Uterus (tissue), 3 donors: ENCODE measurements at regions not wholly inside any gene's neighbourhood (a gene's known extent, or its start where the extent isn't known, plus 50 kb on each side); places are given as distances from the start of the nearest gene placed in this dataset.

Experiments used
- DNase-seq, 2 donors: peaks; one replicate each; pipeline ENCODE4 v3.0.0-alpha.2; 2019 to 2020
- H3K27ac ChIP-seq, 2 donors: fragments of 200-600 bp; sonication (generic); 1 replicate in 1 of 2; 2 replicates in 1 of 2; pipeline ENCODE4 v1.5.1; 2016 to 2018
- H3K27me3 ChIP-seq, 2 donors: fragments of 200-600 bp; sonication (generic); one replicate each; pipeline ENCODE4 v1.5.1; 2018 to 2019; ENCODE audit warnings: control low read depth in 1 of 2
- H3K36me3 ChIP-seq, 2 donors: fragments of 200-600 bp; sonication (generic); one replicate each; pipeline ENCODE4 v1.5.1; 2019; ENCODE audit warnings: control low read depth in 1 of 2
- H3K4me1 ChIP-seq, 2 donors: fragments of 200-600 bp; sonication (generic); one replicate each; pipeline ENCODE4 v1.5.1; 2018 to 2019; ENCODE audit warnings: control low read depth in 1 of 2
- H3K4me3 ChIP-seq, 2 donors: fragments of 200-600 bp; sonication (generic); 1 replicate in 1 of 2; 2 replicates in 1 of 2; pipeline ENCODE4 v1.5.1; 2018 to 2019; ENCODE audit warnings: mild to moderate bottlenecking in 1 of 2
- H3K9me3 ChIP-seq, 2 donors: fragments of 200-600 bp; sonication (generic); one replicate each; pipeline ENCODE4 v1.5.1; 2019; ENCODE audit warnings: control low read depth in 1 of 2
- POLR2A ChIP-seq, 2 donors: fragments of 450-650 bp; IDR thresholded peaks; one replicate each; pipeline ENCODE4 v1.6.1; 2016; ENCODE audit warnings: antibody characterized with exemption in 2 of 2, mild to moderate bottlenecking in 1 of 2, moderate library complexity in 1 of 2
- intact Hi-C: fragments of 100-400 bp; cut with DNase I; formaldehyde crosslinking; loops from one replicate; pipeline ENCODE4 v1.15.1; 2023; ENCODE audit warnings: low total_unique reads
- TF ChIP-seq, protein P1 (sequence below), 4 experiments: fragments of 200-600 bp in 2 of 4; fragments of 450-650 bp in 2 of 4; sonication (generic) in 2 of 4; IDR thresholded peaks; one replicate each; pipeline ENCODE4 v1.5.1; 2016 to 2019; ENCODE audit warnings: antibody characterized with exemption in 4 of 4, mild to moderate bottlenecking in 2 of 4, moderate library complexity in 1 of 4
- donor health status: DM: yes; HTN: yes; CAD: no.

DNA sequence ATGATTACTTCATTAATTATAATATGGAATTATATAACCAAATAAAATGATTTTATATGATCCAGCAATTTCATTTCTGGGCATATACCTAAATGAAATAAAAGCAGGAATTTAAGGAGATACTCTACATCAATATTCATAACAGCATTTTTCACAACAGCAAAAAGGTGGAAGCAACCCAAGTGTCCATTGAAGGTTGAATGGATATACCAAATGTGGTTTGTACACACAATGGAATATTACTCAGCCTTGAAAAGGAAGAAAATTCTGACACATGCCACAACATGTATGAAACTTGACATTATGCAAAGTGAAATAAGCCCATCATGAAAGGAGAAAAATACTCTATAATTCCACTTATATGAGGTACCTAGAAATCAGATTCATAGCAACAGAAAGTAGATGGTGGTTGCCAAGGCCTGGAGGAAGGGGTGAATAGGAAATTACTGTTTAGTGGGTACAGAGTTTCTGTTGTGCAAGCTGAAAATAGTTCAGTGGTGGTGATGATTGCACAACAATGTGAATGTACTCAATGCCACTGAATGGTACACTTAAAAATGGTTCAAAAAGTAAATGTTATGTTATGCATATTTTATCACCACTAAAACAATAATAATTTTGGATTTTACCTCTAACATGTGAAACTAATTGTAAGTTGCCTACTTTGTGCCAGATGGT, 471.5 kb downstream of the SPRY1 start:
- Histone ChIP-seq H3K36me3 (no peaks in the 10 kb centered on the region), H3K27me3 (no peaks in the 10 kb centered on the region), H3K4me1 (peaks cover 0 to 8% of the 10 kb centered on the region in 2 donors), H3K9me3 (no peaks in the 10 kb centered on the region), H3K27ac (no peak overlapping the region), H3K4me3 (no peak overlapping the region)
- intact Hi-C loops: no loop called here
- DNase-seq: no peak
- TF ChIP-seq POLR2A (IDR thresholded peaks at IDR 0.05): no peak
- TF ChIP-seq, protein P1, sequence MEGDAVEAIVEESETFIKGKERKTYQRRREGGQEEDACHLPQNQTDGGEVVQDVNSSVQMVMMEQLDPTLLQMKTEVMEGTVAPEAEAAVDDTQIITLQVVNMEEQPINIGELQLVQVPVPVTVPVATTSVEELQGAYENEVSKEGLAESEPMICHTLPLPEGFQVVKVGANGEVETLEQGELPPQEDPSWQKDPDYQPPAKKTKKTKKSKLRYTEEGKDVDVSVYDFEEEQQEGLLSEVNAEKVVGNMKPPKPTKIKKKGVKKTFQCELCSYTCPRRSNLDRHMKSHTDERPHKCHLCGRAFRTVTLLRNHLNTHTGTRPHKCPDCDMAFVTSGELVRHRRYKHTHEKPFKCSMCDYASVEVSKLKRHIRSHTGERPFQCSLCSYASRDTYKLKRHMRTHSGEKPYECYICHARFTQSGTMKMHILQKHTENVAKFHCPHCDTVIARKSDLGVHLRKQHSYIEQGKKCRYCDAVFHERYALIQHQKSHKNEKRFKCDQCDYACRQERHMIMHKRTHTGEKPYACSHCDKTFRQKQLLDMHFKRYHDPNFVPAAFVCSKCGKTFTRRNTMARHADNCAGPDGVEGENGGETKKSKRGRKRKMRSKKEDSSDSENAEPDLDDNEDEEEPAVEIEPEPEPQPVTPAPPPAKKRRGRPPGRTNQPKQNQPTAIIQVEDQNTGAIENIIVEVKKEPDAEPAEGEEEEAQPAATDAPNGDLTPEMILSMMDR (IDR thresholded peaks at IDR 0.05): no peak

DNA sequence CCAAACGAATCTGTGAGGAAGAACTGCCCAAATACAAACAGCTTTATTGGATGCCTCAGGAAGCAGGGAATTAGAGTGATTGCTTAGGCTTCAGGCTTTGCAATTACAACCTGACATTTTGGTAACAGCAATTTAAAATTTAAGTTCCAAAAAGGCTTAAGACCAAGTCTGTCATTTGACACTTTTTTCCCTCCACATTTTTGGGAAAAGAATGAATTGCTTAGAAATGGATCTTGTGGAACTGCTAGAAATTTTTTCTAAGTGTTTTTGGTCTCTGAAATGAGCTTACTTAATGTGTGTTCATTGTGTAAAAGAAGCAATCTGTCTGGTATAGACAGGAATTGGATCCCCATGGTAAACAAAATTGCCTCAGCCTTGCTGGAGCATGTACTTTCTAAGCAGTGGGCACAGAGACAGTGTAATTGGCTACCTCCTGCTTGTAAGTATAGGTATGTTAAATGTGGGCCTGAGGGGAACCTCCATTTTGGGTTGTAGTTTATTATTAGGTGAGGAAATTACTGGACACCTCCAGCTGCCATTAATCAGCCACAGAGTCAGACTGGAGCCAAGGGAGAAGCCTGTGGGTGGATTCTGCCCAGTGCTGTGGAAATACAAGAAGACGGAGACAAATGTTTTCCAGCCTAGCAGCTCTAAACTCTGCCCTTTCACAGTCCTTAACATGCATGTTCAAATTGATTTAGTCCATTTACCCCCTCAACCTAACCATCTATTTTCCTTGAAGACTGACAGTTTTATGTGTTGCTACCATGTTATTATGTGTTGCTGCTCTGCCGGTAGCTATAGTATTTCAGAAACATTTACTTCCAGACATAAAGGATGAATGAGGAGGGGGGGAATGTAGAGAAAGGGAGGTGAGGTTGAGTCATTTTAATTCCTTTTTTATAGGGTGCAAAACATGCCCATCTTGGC, 473.0 kb downstream of the SPRY1 start:
- intact Hi-C loops: no loop called here
- Histone ChIP-seq H3K4me1 (peaks cover 0 to 8% of the 10 kb centered on the region in 2 donors), H3K27me3 (no peaks in the 10 kb centered on the region), H3K27ac (peak overlapping the region; percentile 53 to 63), H3K4me3 (no peak overlapping the region), H3K9me3 (no peaks in the 10 kb centered on the region), H3K36me3 (no peaks in the 10 kb centered on the region)
- DNase-seq: peak; percentile 24 to 54
- TF ChIP-seq POLR2A (IDR thresholded peaks at IDR 0.05): no peak
- TF ChIP-seq, protein P1 (IDR thresholded peaks at IDR 0.05): no peak

DNA sequence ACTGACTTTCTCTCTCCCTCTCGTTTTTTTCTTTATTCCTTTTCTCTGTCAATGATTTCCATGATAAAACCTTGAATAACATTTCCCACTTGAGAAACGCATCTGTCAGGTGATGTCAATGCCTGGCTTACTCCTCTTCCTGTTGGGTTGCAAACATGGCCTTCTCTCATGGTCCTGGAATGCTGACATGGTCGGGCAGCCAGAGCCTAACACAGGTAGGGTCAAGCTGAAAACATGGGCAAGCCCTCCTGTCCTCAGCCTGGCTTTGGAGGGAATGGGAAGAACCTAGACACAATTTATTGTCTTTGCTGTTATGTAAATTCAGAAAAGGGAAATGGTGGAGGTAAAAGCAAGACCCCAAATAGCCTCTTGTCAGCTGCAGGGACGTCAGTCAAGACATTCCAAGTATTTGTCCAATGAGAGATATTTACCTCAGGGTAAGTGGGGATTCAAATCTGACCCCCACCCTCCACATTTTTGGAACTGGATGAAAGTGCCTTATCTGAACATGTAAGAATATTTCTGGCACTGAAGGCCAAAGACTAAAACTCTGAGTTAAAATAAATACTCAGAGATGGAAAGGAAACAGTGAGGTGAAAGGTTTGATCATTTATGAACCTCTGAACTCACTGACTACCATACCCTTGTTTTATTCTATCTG, 473.8 kb downstream of the SPRY1 start:
- Histone ChIP-seq H3K27me3 (no peaks in the 10 kb centered on the region), H3K9me3 (no peaks in the 10 kb centered on the region), H3K27ac (peak overlapping the region; percentile 53 to 63), H3K36me3 (no peaks in the 10 kb centered on the region), H3K4me3 (no peak overlapping the region), H3K4me1 (peaks cover 0 to 8% of the 10 kb centered on the region in 2 donors)
- intact Hi-C loops: no loop called here
- peak in 1 of 2 donors; percentile 17 for DNase-seq
- TF ChIP-seq, protein P1 (IDR thresholded peaks at IDR 0.05): no peak
- no peak for TF ChIP-seq POLR2A (IDR thresholded peaks at IDR 0.05)

DNA sequence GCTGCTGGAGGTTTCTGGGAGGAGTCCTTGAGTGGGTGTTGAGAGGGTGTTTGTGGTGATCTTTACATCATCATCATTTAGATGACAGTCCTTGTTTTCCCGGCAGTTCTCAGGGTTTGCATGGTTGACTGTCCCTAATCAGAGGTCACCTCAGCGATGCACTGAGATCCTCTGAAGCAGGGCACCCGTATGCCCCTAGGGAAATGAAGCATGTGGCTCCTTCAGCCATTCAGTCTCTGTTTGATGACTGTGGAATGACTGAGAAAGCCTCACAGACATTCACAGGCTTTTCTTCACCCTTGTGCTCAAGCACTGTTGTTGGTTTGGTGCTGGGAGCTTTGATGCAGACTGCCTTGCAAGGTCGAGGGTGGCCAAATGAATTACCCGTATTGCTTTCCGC, 474.7 kb downstream of the SPRY1 start:
- no peaks in the 10 kb centered on the region for H3K27me3 ChIP-seq
- TF ChIP-seq, protein P1 (IDR thresholded peaks at IDR 0.05): no peak
- TF ChIP-seq POLR2A (IDR thresholded peaks at IDR 0.05): no peak
- intact Hi-C loops: no loop called here
- H3K9me3 ChIP-seq: no peaks in the 10 kb centered on the region
- H3K4me1 ChIP-seq: peaks cover 0 to 8% of the 10 kb centered on the region in 2 donors
- no peak for DNase-seq
- H3K36me3 ChIP-seq: no peaks in the 10 kb centered on the region
- no peak overlapping the region for H3K4me3 ChIP-seq
- no peak overlapping the region for H3K27ac ChIP-seq
